Daoy (cell line): ENCODE measurements at regions not wholly inside any gene's neighbourhood (a gene's known extent, or its start where the extent isn't known, plus 50 kb on each side); places are given as distances from the start of the nearest gene placed in this dataset.
"Not testable (repeated sequence)": the region's sequence is repeated elsewhere in the genome, so short reads cannot be mapped to it uniquely, and the experiment has no call there.

Experiments
- DNase-seq: peaks from one replicate; pipeline ENCODE4 v3.0.0-alpha.2; 2015; ENCODE audit warnings: low read depth

GRCh38 chr5:90066920-90067319, 342.6 kb downstream of the CETN3 start:
- no peak for DNase-seq

DNA sequence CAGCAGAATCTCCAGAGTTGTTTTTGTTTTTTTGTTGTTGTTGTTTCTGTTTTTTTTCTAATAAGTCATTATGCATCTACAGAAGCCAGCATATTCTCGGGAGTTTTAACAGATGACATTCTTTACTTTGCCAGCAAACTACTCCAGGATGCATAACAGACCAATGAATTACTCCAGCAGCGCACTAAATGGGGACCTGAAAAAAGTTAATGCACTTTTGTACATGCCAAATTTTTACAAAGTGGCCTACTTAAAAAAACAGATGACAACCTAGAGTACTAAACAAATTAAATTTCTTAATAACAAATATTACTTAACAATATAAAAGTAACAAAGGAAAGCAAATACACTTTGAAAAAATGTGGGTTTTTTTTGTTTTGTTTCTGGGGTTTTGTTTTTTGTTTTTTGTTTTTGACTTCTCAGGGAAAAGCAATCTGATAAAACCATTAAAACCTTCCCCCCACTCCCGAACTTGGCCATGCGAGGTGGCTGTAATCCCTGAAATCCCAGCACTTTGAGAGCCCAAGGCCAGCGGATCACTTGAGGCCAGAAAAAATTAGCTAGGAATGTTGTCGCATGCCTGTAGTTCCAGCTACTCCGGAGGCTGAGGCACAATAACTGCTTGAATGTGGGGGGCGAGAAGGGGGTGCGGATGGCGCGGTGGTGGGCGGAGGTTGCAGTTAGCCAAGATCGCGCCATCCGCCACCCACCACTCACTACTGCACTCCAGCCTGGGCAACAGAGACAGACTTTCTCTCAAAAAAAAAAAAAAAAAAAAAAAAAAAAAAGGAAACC, 352.4 kb downstream of the CETN3 start:
- no peak for DNase-seq

DNA sequence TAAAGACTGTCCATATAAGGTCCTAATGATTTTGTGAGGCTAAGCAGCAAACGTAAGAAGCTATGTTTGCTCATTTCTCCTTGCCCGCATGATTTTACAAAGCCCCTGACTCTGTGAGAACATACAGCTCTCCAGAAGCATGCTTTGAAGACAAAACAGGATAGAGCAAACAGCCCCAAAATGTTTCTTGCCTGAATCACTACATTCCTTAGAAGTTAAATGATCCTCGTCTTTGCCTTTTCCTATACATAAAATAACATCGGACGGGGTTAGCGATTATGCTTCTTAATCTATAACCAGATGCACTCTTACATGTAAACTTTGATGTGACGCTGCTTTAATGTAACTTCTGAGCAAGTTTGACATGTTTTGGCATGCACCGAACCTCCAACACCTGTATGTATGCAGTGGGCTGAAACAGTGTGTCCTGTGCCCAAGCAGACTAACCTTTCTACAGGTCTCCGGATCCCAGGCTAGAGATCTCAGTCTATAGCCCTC, 353.7 kb downstream of the CETN3 start:
- DNase-seq = peak; percentile 64

- DNase-seq = no peak
These were observed 354.9 kb downstream of the CETN3 start for GRCh38 chr5:90054612-90055011.

- DNase-seq = no peak
These were observed 357.8 kb downstream of the CETN3 start for GRCh38 chr5:90051756-90052155.

DNA sequence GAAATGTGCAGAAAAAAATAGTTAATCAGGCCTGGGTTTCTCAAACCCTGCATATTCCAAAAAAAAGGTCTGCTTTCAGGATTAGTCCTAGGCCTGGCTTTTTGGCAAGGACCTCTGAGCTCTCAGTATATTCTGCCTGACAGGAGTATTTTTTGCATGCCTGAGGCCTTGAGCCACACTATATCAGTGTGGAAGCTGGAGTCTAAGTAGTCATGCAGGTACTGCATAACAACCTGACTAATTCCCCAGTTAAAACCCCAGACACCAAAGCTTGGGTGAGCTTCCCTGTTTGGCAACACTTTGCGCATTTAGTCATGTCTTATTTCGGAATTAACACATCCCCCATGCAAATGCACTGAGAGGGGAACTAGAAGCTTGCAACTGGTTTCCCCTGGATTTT, 359.5 kb downstream of the CETN3 start:
- DNase-seq = no peak

GRCh38 chr5:90047113-90047512, 362.4 kb downstream of the CETN3 start:
- no peak for DNase-seq

- not testable (repeated sequence) for DNase-seq
These were observed 369.5 kb downstream of the CETN3 start for GRCh38 chr5:90040082-90040481.

DNA sequence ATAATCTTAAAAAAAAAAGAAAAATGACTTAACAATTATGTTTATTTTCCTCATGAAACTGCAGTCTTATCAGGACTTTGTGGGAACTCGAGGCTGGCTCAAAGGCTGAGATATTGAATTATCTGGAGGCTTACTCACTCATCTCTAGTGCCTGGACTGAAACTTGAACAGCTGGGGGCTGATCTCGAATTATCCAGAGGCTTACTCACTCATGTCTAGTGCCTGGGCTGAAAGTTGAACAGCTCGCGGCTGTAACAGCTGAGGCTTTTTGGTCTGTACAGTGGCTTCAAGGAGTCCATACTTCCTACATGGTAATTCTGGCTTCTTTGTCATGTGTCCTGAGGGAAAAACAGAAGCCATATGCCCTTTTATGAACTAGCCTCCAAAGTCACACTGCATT, 371.9 kb downstream of the CETN3 start:
- peak; percentile 74 for DNase-seq

DNA sequence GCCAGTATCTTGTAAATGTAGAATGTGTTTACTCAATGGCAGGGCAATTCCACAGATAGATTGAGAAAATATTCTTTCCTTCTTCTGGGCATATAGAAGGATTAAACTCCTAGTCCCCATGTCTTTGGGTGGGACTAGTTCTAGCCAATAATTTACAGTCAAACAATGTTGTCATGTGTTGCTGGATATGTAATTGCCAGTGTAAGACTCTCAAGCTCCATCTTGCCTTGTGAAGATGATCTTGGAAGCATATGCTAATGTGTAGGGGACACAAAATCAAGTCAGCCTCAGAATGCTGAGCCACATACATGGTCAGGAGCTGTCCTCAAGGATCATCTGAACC, 386.9 kb downstream of the CETN3 start:
- DNase-seq = no peak

DNA sequence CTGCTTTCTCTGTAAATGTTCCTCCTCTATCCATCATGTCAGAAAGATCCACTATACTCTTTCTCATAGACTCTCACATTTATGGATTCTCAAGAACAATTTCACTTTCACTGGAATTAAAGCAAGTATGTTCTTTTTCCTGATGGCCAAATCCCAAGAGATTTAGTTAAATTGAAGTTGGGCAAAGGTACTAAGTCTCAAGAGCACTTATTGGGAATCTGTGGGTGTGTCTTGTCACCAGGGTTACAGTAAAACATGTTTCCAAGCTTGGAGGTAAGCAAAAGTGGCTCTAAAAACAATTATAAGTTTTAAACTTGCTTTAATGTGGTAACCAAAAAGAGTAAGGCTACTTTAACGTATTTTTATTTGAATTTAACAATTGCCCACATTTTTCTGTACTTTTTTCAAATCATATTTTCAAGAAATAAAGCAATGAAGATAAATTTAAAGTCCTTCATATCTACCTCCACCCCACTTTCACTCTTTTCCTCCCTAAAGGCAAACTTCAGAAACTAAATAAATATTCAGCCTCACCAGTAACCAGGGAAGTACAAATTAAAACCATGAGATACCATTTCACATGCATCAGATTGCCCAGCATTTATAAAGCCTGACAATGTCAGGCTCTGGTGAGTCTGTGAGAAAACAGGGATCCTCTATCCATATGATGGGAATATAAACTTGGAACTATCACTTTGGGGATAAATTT, 387.4 kb downstream of the CETN3 start:
- peak; percentile 34 for DNase-seq

GRCh38 chr5:90020575-90021538, 388.7 kb downstream of the CETN3 start:
- DNase-seq = peak; percentile 87

- DNase-seq = no peak
These were observed 392.3 kb downstream of the CETN3 start for GRCh38 chr5:90017239-90017638.

- DNase-seq = peak; percentile 67
These were observed 394.0 kb downstream of the CETN3 start for GRCh38 chr5:90015584-90016018.

DNA sequence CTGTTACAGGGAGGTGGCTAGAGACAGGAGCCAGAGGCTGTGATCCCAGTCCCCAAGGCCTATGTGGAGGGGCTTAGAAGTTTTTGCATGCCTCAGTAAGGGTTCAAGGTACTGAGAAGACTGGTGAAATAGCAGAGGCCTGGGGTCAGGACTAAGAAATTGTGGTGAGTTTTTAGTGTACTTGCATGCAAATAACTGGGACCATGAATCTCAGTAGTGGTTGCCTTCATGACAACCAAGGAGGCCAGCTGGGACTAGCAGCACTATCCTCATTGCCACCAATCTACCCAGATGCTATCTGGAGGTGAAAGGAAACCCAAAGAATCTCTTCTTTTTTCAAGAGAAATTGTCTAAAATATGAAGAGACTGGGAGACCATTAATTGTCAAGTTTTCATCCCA, 395.1 kb downstream of the CETN3 start:
- DNase-seq = no peak

- no peak for DNase-seq
These were observed 409.2 kb downstream of the CETN3 start for GRCh38 chr5:90000351-90000750.

- no peak for DNase-seq
These were observed 410.8 kb downstream of the CETN3 start for GRCh38 chr5:89998519-89999305.

GRCh38 chr5:89996890-89997289, 412.7 kb downstream of the CETN3 start:
- no peak for DNase-seq

DNA sequence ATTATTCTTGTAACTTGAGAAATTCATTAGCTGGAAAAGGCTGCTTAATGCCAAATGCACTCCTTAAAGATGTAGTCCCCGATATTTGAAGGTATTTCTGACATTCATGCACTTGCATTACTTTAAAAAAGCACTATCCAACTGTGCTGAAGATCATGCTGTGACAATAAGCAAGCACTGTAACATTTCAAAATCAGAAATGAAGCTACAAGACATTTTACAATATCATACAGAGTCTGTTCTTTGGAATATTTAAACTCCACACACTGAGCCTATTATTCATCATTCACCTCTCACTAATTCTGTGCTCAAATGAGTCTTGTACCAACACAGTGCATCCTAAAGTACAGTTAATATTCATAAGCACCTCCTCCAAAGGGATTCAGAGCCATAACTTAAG, 413.2 kb downstream of the CETN3 start:
- DNase-seq = no peak

GRCh38 chr5:89994266-89994665, 415.3 kb downstream of the CETN3 start:
- DNase-seq = no peak

GRCh38 chr5:89992201-89992600, 417.4 kb downstream of the CETN3 start:
- DNase-seq = no peak
